Hepatocyte (in vitro differentiated cells): ENCODE measurements at regions not wholly inside any gene's neighbourhood (a gene's known extent, or its start where the extent isn't known, plus 50 kb on each side); places are given as distances from the start of the nearest gene placed in this dataset.
A peak's percentile ranks its signal among the peaks of the same experiment; 100 is the strongest.

Experiments used
- DNase-seq: peaks from one replicate; pipeline ENCODE4 v3.0.0-alpha.2; 2016; ENCODE audit warnings: low spot score
- H2AFZ ChIP-seq: fragments of 200-600 bp; sonication (generic); 2 replicates; pipeline ENCODE4 v1.6.0; 2016; ENCODE audit warnings: antibody characterized with exemption, mild to moderate bottlenecking
- H3K27ac ChIP-seq: fragments of 200-600 bp; sonication (generic); 2 replicates; pipeline ENCODE4 v1.5.1; 2016; ENCODE audit warnings: mild to moderate bottlenecking
- H3K27me3 ChIP-seq: fragments of 200-600 bp; sonication (generic); 2 replicates; pipeline ENCODE4 v1.6.1; 2016
- H3K36me3 ChIP-seq: fragments of 200-600 bp; sonication (generic); replicated peaks from 2 replicates; pipeline ENCODE4 v1.5.1; 2016; ENCODE audit warnings: low read depth; ENCODE audit not compliant: insufficient read depth
- H3K4me1 ChIP-seq: fragments of 200-600 bp; sonication (generic); 2 replicates; pipeline ENCODE4 v1.5.1; 2016; ENCODE audit warnings: mild to moderate bottlenecking, moderate library complexity; ENCODE audit not compliant: insufficient read depth
- H3K4me2 ChIP-seq: fragments of 200-600 bp; sonication (generic); 2 replicates; pipeline ENCODE4 v1.6.0; 2016
- H3K4me3 ChIP-seq: fragments of 200-600 bp; sonication (generic); 2 replicates; pipeline ENCODE4 v1.5.1; 2016; ENCODE audit warnings: mild to moderate bottlenecking
- H3K79me2 ChIP-seq: fragments of 200-600 bp; sonication (generic); 2 replicates; pipeline ENCODE4 v1.6.0; 2017; ENCODE audit warnings: mild to moderate bottlenecking
- H3K9me2 ChIP-seq: fragments of 200-600 bp; sonication (generic); replicated peaks from 2 replicates; pipeline ENCODE4 v1.6.0; 2017; ENCODE audit warnings: mild to moderate bottlenecking; ENCODE audit not compliant: insufficient read depth
- H3K9me3 ChIP-seq: fragments of 200-600 bp; sonication (generic); 2 replicates; pipeline ENCODE4 v1.5.1; 2016; ENCODE audit warnings: low read depth, mild to moderate bottlenecking
- H4K20me1 ChIP-seq: fragments of 200-600 bp; sonication (generic); 2 replicates; pipeline ENCODE4 v1.6.0; 2016; ENCODE audit warnings: mild to moderate bottlenecking; ENCODE audit not compliant: insufficient read depth, poor library complexity, severe bottlenecking
- CTCF ChIP-seq: fragments of 200-600 bp; sonication (generic); IDR thresholded peaks from 2 replicates; pipeline ENCODE4 v1.5.1; 2016; ENCODE audit warnings: antibody characterized with exemption, mild to moderate bottlenecking; ENCODE audit not compliant: poor library complexity
- EZH2 ChIP-seq: fragments of 200-600 bp; sonication (generic); IDR thresholded peaks from 2 replicates; pipeline ENCODE4 v1.6.1; 2016; ENCODE audit warnings: antibody characterized with exemption, mild to moderate bottlenecking, borderline replicate concordance
- EZH2phosphoT487 ChIP-seq: fragments of 200-600 bp; sonication (generic); IDR thresholded peaks from one replicate; pipeline ENCODE4 v1.6.1; 2018; ENCODE audit warnings: antibody characterized with exemption, mild to moderate bottlenecking, low read depth, moderate library complexity; ENCODE audit not compliant: unreplicated experiment, severe bottlenecking
- WGBS: methylation state at CpG from one replicate; pipeline ENCODE4 v1.1.6; 2016; ENCODE audit warnings: low lambda C conversion rate; ENCODE audit errors: missing lambda C conversion rate; 5-methylcytosine and 5-hydroxymethylcytosine counted together

- H3K4me1 ChIP-seq, result peaks cover 3% of the 10 kb centered on the region
- 54% methylated on average over 12 of the region's 12 CpGs for WGBS
- no peaks in the 10 kb centered on the region for H3K27me3 ChIP-seq
- H3K4me2 ChIP-seq, result no peak overlapping the region
- H3K4me3 ChIP-seq, result no peak overlapping the region
- no peak overlapping the region for H3K27ac ChIP-seq
- no peaks in the 10 kb centered on the region for H3K9me2 ChIP-seq
- H3K36me3 ChIP-seq, result no peaks in the 10 kb centered on the region
- no peaks in the 10 kb centered on the region for H4K20me1 ChIP-seq
- peaks cover 5% of the 10 kb centered on the region for H3K79me2 ChIP-seq
- no peaks in the 10 kb centered on the region for H3K9me3 ChIP-seq
- no peak for TF ChIP-seq EZH2phosphoT487
- peak; percentile 38 for TF ChIP-seq CTCF
- peak; percentile 46 for DNase-seq
- no peak overlapping the region for H2AFZ ChIP-seq
Observed at GRCh38 chr4:20313237-20314030, 61.7 kb downstream of the SLIT2 start.

GRCh38 chr4:20317424-20317985 lies 65.8 kb downstream of the SLIT2 start:
- WGBS, result 86% methylated on average over 2 of the region's 2 CpGs
- H3K4me3 ChIP-seq, result no peak overlapping the region
- no peaks in the 10 kb centered on the region for H3K9me2 ChIP-seq
- TF ChIP-seq CTCF (no peak), EZH2 (no peak), EZH2phosphoT487 (no peak)
- no peak overlapping the region for H3K4me2 ChIP-seq
- H3K27me3 ChIP-seq, result no peaks in the 10 kb centered on the region
- no peaks in the 10 kb centered on the region for H3K36me3 ChIP-seq
- H3K79me2 ChIP-seq, result peaks cover 9% of the 10 kb centered on the region
- no peak for DNase-seq
- no peak overlapping the region for H3K27ac ChIP-seq
- H4K20me1 ChIP-seq, result no peaks in the 10 kb centered on the region
- no peak overlapping the region for H2AFZ ChIP-seq
- no peaks in the 10 kb centered on the region for H3K9me3 ChIP-seq
- peaks cover 17% of the 10 kb centered on the region for H3K4me1 ChIP-seq

GRCh38 chr4:20318001-20318908 lies 66.5 kb downstream of the SLIT2 start:
- Histone ChIP-seq H3K27me3 (no peaks in the 10 kb centered on the region), H3K9me2 (no peaks in the 10 kb centered on the region), H4K20me1 (no peaks in the 10 kb centered on the region), H3K36me3 (no peaks in the 10 kb centered on the region), H3K79me2 (peaks cover 9% of the 10 kb centered on the region), H2AFZ (no peak overlapping the region), H3K9me3 (no peaks in the 10 kb centered on the region), H3K4me2 (peak overlapping the region; percentile 24), H3K27ac (no peak overlapping the region), H3K4me3 (no peak overlapping the region), H3K4me1 (peaks cover 17% of the 10 kb centered on the region)
- TF ChIP-seq CTCF, result no peak
- no peak for TF ChIP-seq EZH2
- no peak for DNase-seq
- WGBS, result 64% methylated on average over 8 of the region's 8 CpGs
